Activated T-helper 17 cell treated with anti-CD3 and anti-CD28 coated beads, Interleukin-2, amount 50 U/mL, for 72 hours (primary cell): ENCODE measurements at regions not wholly inside any gene's neighbourhood (a gene's known extent, or its start where the extent isn't known, plus 50 kb on each side); places are given as distances from the start of the nearest gene placed in this dataset.
"Not testable (repeated sequence)": the region's sequence is repeated elsewhere in the genome, so short reads cannot be mapped to it uniquely, and the experiment has no call there.

Experiments used
- ATAC-seq: fragments of 150-1000 bp; cut with Tn5 transposase; replicated peaks from 2 replicates; pipeline ENCODE4 v1.10.0; 2021; ENCODE audit warnings: mild to moderate bottlenecking, moderate library complexity
- H3K27ac Mint-ChIP-seq: one replicate; pipeline ENCODE4 v1.8.0; 2022; ENCODE audit warnings: mixed read lengths
- H3K27me3 Mint-ChIP-seq: one replicate; pipeline ENCODE4 v1.8.0; 2022; ENCODE audit warnings: mixed read lengths
- H3K36me3 Mint-ChIP-seq: one replicate; pipeline ENCODE4 v1.8.0; 2022; ENCODE audit warnings: low read depth, mild to moderate bottlenecking, mixed read lengths
- H3K4me1 Mint-ChIP-seq: one replicate; pipeline ENCODE4 v1.8.0; 2022; ENCODE audit warnings: mixed read lengths
- H3K4me3 Mint-ChIP-seq: one replicate; pipeline ENCODE4 v1.8.0; 2022; ENCODE audit warnings: mild to moderate bottlenecking, mixed read lengths
- H3K9me3 Mint-ChIP-seq: one replicate; pipeline ENCODE4 v1.8.0; 2022; ENCODE audit warnings: mixed read lengths

- Mint-ChIP-seq H3K36me3 (no peaks in the 10 kb centered on the region), H3K4me3 (no peak overlapping the region), H3K27ac (no peak overlapping the region), H3K27me3 (peaks cover 3% of the 10 kb centered on the region), H3K9me3 (no peaks in the 10 kb centered on the region), H3K4me1 (peaks cover 3% of the 10 kb centered on the region)
- no peak for ATAC-seq
Observed at GRCh38 chr10:124175701-124176348, 82.4 kb upstream of the CHST15 start.

GRCh38 chr10:124174673-124175645, 81.6 kb upstream of the CHST15 start:
- peaks cover 3% of the 10 kb centered on the region for H3K27me3 Mint-ChIP-seq
- H3K27ac Mint-ChIP-seq: no peak overlapping the region
- no peak for ATAC-seq
- H3K36me3 Mint-ChIP-seq: no peaks in the 10 kb centered on the region
- no peaks in the 10 kb centered on the region for H3K4me1 Mint-ChIP-seq
- no peaks in the 10 kb centered on the region for H3K9me3 Mint-ChIP-seq
- H3K4me3 Mint-ChIP-seq: no peak overlapping the region

DNA sequence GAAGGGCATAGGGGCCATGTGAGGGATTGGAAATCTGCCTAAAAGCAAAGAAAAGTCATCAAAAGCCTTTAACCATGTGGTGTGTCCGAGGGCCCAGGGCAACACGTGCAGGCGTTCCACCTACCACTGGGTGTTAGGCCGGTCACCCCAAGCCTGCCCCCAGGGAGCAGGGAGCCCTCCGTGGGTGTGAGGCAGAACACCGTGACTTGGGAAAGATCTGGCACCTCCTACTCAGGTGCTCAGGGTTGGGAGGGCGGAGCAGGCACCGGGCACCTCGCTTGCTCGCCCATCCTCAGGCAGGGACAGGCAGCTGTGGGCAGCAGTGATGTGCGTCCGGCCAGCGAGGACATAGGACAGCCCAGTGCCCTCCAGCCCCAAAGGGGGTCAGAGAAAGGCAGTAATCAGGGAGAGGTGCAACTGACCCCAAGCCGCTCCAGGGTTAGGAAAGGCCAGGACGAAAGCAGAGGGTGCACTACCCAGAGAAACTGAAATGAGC, 80.7 kb upstream of the CHST15 start:
- peaks cover 3% of the 10 kb centered on the region for H3K27me3 Mint-ChIP-seq
- no peak overlapping the region for H3K4me3 Mint-ChIP-seq
- H3K9me3 Mint-ChIP-seq: no peaks in the 10 kb centered on the region
- no peak overlapping the region for H3K27ac Mint-ChIP-seq
- no peaks in the 10 kb centered on the region for H3K4me1 Mint-ChIP-seq
- H3K36me3 Mint-ChIP-seq: no peaks in the 10 kb centered on the region
- no peak for ATAC-seq

DNA sequence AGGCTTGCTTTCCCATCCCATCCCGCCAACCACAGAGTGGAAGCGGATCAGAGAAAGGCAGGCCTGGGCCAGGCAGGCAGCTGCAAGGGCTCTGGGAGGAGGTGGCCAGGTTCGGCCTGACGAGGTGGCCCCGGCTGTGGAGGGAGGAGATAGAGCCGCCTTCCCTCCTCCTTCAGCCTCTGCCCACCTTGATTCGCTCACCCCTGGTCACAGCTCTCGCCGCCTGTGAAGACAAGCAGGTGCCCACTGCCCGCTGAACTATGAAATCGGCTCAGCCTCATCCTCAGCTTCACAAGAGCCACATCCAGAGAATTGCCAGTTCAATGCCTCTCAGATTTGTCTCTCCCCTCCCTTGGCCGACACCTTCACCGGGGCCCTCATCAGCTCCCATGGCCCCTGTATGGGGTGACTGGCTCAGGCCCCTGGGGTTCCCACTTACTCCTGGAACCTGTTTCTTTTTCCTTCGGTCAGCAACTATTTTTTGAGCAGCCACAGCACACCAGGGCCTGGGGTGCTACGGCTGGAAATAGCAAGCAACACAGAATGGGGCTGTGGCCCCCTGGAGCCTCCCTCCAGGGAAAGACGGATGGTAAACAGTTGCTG, 80.0 kb upstream of the CHST15 start:
- peaks cover 3% of the 10 kb centered on the region for H3K27me3 Mint-ChIP-seq
- H3K9me3 Mint-ChIP-seq: no peaks in the 10 kb centered on the region
- H3K4me3 Mint-ChIP-seq: no peak overlapping the region
- ATAC-seq: no peak
- no peak overlapping the region for H3K27ac Mint-ChIP-seq
- H3K4me1 Mint-ChIP-seq: no peaks in the 10 kb centered on the region
- H3K36me3 Mint-ChIP-seq: no peaks in the 10 kb centered on the region

DNA sequence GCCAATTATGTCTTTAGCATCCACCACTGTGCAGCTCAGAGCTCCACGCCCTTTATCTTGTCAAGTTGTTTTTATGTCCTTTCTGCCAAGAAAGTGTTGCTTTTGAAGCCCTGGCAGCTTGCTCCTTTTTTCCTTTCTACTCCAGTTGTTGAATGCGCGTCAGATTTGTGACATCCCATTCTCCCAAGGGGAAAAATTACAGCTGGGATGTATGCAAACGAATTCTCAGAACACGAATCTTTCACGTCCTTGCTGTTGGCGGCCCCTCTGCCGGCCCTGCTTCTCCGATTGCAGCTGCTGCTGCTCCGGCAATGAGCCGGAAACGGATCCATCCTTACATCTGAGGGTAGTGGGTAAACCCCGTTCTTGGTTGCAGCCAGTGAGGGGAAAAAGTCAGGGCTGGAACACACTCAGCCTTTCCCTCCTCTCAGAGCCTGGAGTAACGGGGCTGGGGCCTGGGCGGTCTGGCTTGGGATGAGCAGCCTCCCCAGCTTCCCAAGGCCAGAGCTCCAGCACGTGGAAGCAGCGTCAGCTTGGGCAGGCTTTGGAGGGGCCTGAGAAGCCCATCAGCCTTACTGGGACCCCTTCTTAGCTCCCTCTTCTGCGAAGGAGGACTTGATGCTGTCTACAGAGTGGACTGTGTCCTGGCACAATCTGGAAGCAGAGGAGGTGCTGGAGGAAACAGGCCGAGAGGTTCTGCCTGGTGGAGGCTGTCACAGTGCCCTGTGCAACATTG, 79.0 kb upstream of the CHST15 start:
- Mint-ChIP-seq H3K27me3 (peaks cover 3% of the 10 kb centered on the region), H3K9me3 (no peaks in the 10 kb centered on the region), H3K27ac (no peak overlapping the region), H3K4me3 (no peak overlapping the region), H3K36me3 (no peaks in the 10 kb centered on the region), H3K4me1 (no peaks in the 10 kb centered on the region)
- no peak for ATAC-seq

DNA sequence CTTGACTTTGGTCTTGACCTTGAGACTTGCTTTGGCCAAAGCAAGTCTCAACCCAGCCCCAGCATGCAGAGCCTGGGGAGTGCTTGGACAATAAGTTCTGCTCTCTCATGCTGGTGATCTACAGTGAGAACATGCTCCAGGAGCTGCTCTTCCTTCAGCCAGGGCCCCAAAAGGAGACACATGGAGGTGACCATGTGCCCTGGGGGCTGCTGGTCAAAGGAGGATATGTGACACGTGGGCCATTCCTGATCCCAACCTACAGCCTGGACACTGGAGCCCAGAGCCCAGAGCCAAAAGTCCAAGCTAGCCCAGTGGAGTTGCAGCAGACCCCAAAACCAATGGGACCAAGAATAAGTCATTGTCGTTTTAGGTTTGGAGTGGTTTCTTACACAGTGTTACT, 78.2 kb upstream of the CHST15 start:
- Mint-ChIP-seq H3K27ac (no peak overlapping the region), H3K4me1 (peaks cover 6% of the 10 kb centered on the region), H3K27me3 (peaks cover 3% of the 10 kb centered on the region), H3K9me3 (no peaks in the 10 kb centered on the region), H3K4me3 (no peak overlapping the region), H3K36me3 (no peaks in the 10 kb centered on the region)
- ATAC-seq: no peak

GRCh38 chr10:124170631-124171030, 77.2 kb upstream of the CHST15 start:
- Mint-ChIP-seq H3K36me3 (no peaks in the 10 kb centered on the region), H3K9me3 (no peaks in the 10 kb centered on the region), H3K27me3 (peaks cover 3% of the 10 kb centered on the region), H3K4me1 (peaks cover 6% of the 10 kb centered on the region), H3K4me3 (no peak overlapping the region), H3K27ac (no peak overlapping the region)
- no peak for ATAC-seq

DNA sequence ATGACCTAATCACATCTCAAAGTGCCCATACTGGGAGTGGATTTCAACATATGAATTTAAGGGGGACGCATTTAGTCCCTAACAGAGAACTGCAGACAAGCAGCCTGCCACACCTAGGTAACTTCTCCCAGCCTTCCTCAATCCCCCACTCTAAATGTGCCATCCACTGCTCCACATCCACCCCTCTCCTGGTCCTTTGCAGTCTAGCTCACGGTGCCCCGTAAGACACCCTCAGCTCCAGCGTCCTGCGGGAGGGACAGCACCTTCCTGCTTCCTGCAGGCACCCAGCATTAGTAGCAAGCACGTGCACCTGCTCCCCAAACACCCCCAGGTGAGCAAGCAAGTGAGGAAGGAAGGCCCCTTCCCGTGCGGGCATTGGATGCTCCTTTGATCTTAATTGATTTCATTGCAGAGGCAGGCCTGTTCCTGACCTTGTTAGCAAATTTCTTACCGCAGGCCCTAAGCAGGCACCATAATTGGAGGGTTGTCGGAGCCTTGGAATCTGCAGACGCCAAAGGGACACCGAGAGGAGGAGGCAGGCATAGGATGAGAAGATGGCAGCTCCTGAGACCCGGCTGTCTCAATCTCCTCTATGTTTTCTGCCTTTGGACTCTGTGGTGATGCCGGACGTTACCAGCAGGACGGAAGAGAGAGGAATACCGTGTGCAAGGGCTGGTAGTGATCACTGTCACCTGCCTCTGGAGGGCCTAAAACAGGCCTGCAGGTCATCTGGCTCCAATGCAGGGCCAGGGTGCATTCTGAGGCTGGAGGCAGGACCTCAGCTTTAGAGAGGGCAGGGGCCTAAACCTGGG, 75.8 kb upstream of the CHST15 start:
- peaks cover 10% of the 10 kb centered on the region for H3K27me3 Mint-ChIP-seq
- H3K4me1 Mint-ChIP-seq: peaks cover 6% of the 10 kb centered on the region
- H3K4me3 Mint-ChIP-seq: no peak overlapping the region
- no peaks in the 10 kb centered on the region for H3K36me3 Mint-ChIP-seq
- H3K9me3 Mint-ChIP-seq: no peaks in the 10 kb centered on the region
- no peak overlapping the region for H3K27ac Mint-ChIP-seq
- no peak for ATAC-seq

DNA sequence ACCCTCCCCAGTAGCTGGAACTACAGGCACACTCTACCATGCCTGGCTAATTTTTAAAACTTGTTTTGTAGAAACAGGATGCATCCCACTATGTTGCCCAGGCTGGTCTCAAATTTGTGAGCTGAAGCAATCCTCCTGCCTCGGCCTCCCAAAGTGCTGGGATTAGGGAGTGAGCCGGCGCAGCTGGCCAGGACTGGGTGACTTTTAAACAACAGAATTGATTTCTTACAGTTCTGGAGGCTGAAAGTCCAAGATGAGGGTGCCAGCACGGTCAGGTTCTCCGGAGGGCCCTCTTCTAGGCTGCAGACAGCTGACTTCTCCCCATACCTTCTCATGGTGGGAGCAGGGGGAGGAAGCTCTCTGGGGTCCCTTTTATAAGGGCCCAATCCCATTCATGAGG, 75.2 kb upstream of the CHST15 start:
- Mint-ChIP-seq H3K27me3 (peaks cover 7% of the 10 kb centered on the region), H3K9me3 (no peaks in the 10 kb centered on the region), H3K27ac (no peak overlapping the region), H3K4me3 (no peak overlapping the region), H3K36me3 (no peaks in the 10 kb centered on the region), H3K4me1 (peaks cover 6% of the 10 kb centered on the region)
- ATAC-seq: no peak

GRCh38 chr10:124167925-124168324, 74.5 kb upstream of the CHST15 start:
- H3K9me3 Mint-ChIP-seq, H3K4me1 Mint-ChIP-seq, H3K4me3 Mint-ChIP-seq, H3K27me3 Mint-ChIP-seq, ATAC-seq, H3K36me3 Mint-ChIP-seq, H3K27ac Mint-ChIP-seq: not testable (repeated sequence)

- no peak for ATAC-seq
- no peaks in the 10 kb centered on the region for H3K9me3 Mint-ChIP-seq
- H3K27me3 Mint-ChIP-seq: peaks cover 12% of the 10 kb centered on the region
- peaks cover 6% of the 10 kb centered on the region for H3K4me1 Mint-ChIP-seq
- no peaks in the 10 kb centered on the region for H3K36me3 Mint-ChIP-seq
- H3K4me3 Mint-ChIP-seq: no peak overlapping the region
- no peak overlapping the region for H3K27ac Mint-ChIP-seq
Observed at GRCh38 chr10:124166431-124167125, 73.2 kb upstream of the CHST15 start.

DNA sequence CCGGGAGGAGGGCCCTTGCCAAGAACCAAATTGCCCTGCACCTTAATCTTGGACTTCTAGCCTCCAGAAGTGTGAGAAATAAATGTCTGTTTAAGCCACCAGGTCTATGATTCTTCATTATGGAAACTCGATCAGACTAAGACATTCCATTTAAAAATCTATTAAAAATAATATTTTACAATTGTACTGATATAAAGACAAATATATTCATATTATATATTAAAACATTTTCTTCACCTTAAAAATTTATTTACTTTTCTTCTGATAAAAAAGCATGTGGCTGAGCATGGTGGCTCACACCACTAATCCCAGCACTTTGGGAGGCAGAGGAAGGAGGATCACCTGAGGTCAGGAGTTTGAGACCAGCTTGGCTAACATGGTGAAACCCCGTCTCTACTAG, 72.4 kb upstream of the CHST15 start:
- peaks cover 12% of the 10 kb centered on the region for H3K27me3 Mint-ChIP-seq
- no peak overlapping the region for H3K4me3 Mint-ChIP-seq
- no peaks in the 10 kb centered on the region for H3K9me3 Mint-ChIP-seq
- H3K27ac Mint-ChIP-seq: no peak overlapping the region
- no peak for ATAC-seq
- H3K36me3 Mint-ChIP-seq: no peaks in the 10 kb centered on the region
- peaks cover 6% of the 10 kb centered on the region for H3K4me1 Mint-ChIP-seq

DNA sequence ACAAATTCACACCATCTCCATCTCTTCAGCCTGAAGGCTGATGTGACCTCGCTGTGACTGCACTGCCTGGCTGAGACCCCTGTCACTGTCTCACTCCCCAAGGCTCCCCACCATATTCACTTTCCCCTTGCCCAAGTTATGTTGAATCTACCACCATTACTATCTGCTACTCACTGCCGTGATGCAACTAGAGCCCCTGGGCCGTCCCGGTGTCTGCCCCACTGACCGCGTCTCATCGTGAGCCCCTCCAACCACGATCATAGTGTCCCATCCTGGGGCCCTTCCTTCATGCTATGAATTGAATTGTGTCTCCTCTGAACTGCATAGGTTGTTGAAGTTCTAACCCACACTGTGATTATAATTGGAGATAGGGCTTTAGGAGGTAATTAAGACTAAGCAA, 71.9 kb upstream of the CHST15 start:
- H3K4me1 Mint-ChIP-seq: peaks cover 6% of the 10 kb centered on the region

More for the DNA sequence above, 71.9 kb upstream of the CHST15 start:
- ATAC-seq: no peak
- H3K4me3 Mint-ChIP-seq: no peak overlapping the region
- no peaks in the 10 kb centered on the region for H3K9me3 Mint-ChIP-seq
- H3K36me3 Mint-ChIP-seq: no peaks in the 10 kb centered on the region
- peaks cover 12% of the 10 kb centered on the region for H3K27me3 Mint-ChIP-seq
- no peak overlapping the region for H3K27ac Mint-ChIP-seq
